K562 (cell line): ENCODE measurements at regions not wholly inside any gene's neighbourhood (a gene's known extent, or its start where the extent isn't known, plus 50 kb on each side); places are given as distances from the start of the nearest gene placed in this dataset.

Experiments used
- ATAC-seq: fragments of 200-7000 bp; cut with Tn5 transposase; 3 replicates; pipeline ENCODE4 v1.9.1; 2020; ENCODE audit warnings: moderate library complexity
- BruUV-seq: library from RNA; stranded (reverse); fragments of 400-500 nt; replicated peaks from 2 replicates; lab custom pipeline; 2021; lab: Mats Ljungman, UMichigan
- CTCF ChIA-PET: fragments of 300-600 bp; formaldehyde crosslinking; extraction: SDS; loops from one replicate; lab custom pipeline; 2021; ENCODE audit warnings: low intra/inter-chr PET ratio; lab: Yijun Ruan, JAX
- POLR2A ChIA-PET: fragments of 300-600, 350-650 bp; sonication (Branson Sonifier 250); formaldehyde crosslinking; extraction: SDS; loops from one replicate; lab custom pipeline; 2021; ENCODE audit warnings: antibody characterized with exemption, inconsistent platforms; lab: Yijun Ruan, JAX
- DNase-seq, 4 experiments: peaks; one replicate each; pipeline versions ENCODE4 v3.0.0 to v3.0.0-alpha.2; 2011 to 2018; ENCODE audit warnings: low spot score in 3 of 4, mixed read lengths in 3 of 4; ENCODE audit errors: extremely low read depth in 1 of 4
- FAIRE-seq: peaks from 2 replicates; lab custom pipeline; 2011; peaks lifted over from hg19 to GRCh38; lab: Jason Lieb, UNC
- H2AFZ ChIP-seq: 2 replicates; pipeline ENCODE4 v1.6.0; 2011; ENCODE audit warnings: low read depth, low read length, control low read depth, inconsistent platforms
- H3K27ac ChIP-seq: fragments of 200-600 bp; 3 replicates; pipeline ENCODE4 v1.8.0; 2011; ENCODE audit warnings: low read depth, mild to moderate bottlenecking, control low read depth, inconsistent platforms, low read length, moderate library complexity, mixed read lengths; ENCODE audit errors: extremely low read depth
- H3K27me3 ChIP-seq, 2 experiments: fragments of 300-600 bp in 1 of 2; 2 replicates in 1 of 2; 3 replicates in 1 of 2; pipeline versions ENCODE4 v1.6.0 to v1.8.0; 2011; ENCODE audit warnings: inconsistent platforms in 2 of 2, low read length in 2 of 2, mild to moderate bottlenecking in 1 of 2, mixed read lengths in 1 of 2, moderate library complexity in 1 of 2; ENCODE audit not compliant: control insufficient read depth in 2 of 2, insufficient read depth in 2 of 2
- H3K36me3 ChIP-seq: fragments of 300-600 bp; 3 replicates; pipeline ENCODE4 v1.8.0; 2011; ENCODE audit warnings: mild to moderate bottlenecking, low read length, inconsistent platforms; ENCODE audit not compliant: control insufficient read depth, insufficient read depth
- H3K4me1 ChIP-seq, 2 experiments: fragments of 200-600 bp in 1 of 2; replicated peaks in 1 of 2; 2 replicates in 1 of 2; 3 replicates in 1 of 2; pipeline versions ENCODE4 v1.5.1 to v1.8.0; 2011; ENCODE audit warnings: inconsistent platforms in 2 of 2, low read length in 2 of 2, mild to moderate bottlenecking in 1 of 2, mixed read lengths in 1 of 2, moderate library complexity in 1 of 2; ENCODE audit not compliant: control insufficient read depth in 2 of 2, insufficient read depth in 2 of 2
- H3K4me2 ChIP-seq: 2 replicates; pipeline ENCODE4 v1.6.1; 2011; ENCODE audit warnings: low read length, control low read depth, inconsistent platforms, mixed read lengths; ENCODE audit not compliant: insufficient read depth
- H3K4me3 ChIP-seq: fragments of 200-600 bp; sonication (generic), shearing (Covaris generic); 2 replicates; pipeline ENCODE4 v1.5.1; 2016; ENCODE audit warnings: control low read depth, inconsistent platforms
- H3K79me2 ChIP-seq: fragments of 200-600 bp; 3 replicates; pipeline ENCODE4 v1.8.0; 2011; ENCODE audit warnings: low read length, inconsistent platforms; ENCODE audit not compliant: control insufficient read depth, insufficient read depth
- H3K9ac ChIP-seq, 2 experiments: 2 replicates each; pipeline versions ENCODE4 v1.6.0 to v1.6.1; 2011; ENCODE audit warnings: low read depth in 2 of 2, low read length in 2 of 2, control low read depth in 1 of 2, inconsistent platforms in 1 of 2, mild to moderate bottlenecking in 1 of 2, mixed read lengths in 1 of 2; ENCODE audit not compliant: insufficient read depth in 1 of 2
- H3K9me1 ChIP-seq: one replicate; pipeline ENCODE4 v1.6.0; 2011; ENCODE audit warnings: inconsistent platforms, mild to moderate bottlenecking, low read length, moderate library complexity; ENCODE audit not compliant: control insufficient read depth, insufficient read depth
- H3K9me3 ChIP-seq: replicated peaks from 2 replicates; pipeline ENCODE4 v1.5.1; 2011; ENCODE audit warnings: low read depth, low read length, inconsistent platforms; ENCODE audit not compliant: control insufficient read depth, insufficient read depth
- H4K20me1 ChIP-seq: replicated peaks from 2 replicates; pipeline ENCODE4 v1.6.1; 2011; ENCODE audit warnings: low read length, inconsistent platforms, mixed read lengths; ENCODE audit not compliant: control insufficient read depth, insufficient read depth
- CBFA2T3 ChIP-seq: fragments of 450-650 bp; IDR thresholded peaks from 2 replicates; pipeline ENCODE4 v1.6.1; 2017
- FOXM1 ChIP-seq, 2 experiments: fragments of 450-650 bp in 1 of 2; sonication (generic) in 1 of 2; formaldehyde crosslinking in 1 of 2; IDR thresholded peaks; 2 replicates each; pipeline versions ENCODE4 v1.6.1 to v1.9.0; 2017 to 2022; ENCODE audit warnings: low read depth in 2 of 2, mild to moderate bottlenecking in 2 of 2, missing genetic modification reagents in 1 of 2, moderate library complexity in 1 of 2
- HDAC8 ChIP-seq: fragments of 450-650 bp; IDR thresholded peaks from 2 replicates; pipeline ENCODE4 v1.6.1; 2016; ENCODE audit warnings: mild to moderate bottlenecking, missing genetic modification characterization, moderate library complexity, missing compliant biosample characterization
- HDGF ChIP-seq: fragments of 450-650 bp; IDR thresholded peaks from 2 replicates; pipeline ENCODE4 v1.6.1; 2016
- KDM4B ChIP-seq, 2 experiments: fragments of 450-650 bp in 1 of 2; sonication (generic) in 1 of 2; IDR thresholded peaks; 2 replicates each; pipeline ENCODE4 v1.6.1; 2016 to 2017; ENCODE audit warnings: borderline replicate concordance in 2 of 2, antibody characterized with exemption in 1 of 2, low read depth in 1 of 2, mild to moderate bottlenecking in 1 of 2
- POLR2H ChIP-seq: IDR thresholded peaks from 2 replicates; pipeline ENCODE4 v1.6.1; 2016; ENCODE audit warnings: missing genetic modification characterization, low read depth, mild to moderate bottlenecking, control low read depth, missing compliant biosample characterization, moderate library complexity
- RBM34 ChIP-seq: fragments of 200-400 bp; formaldehyde crosslinking; IDR thresholded peaks from 2 replicates; pipeline ENCODE4 v1.6.1; 2018; ENCODE audit warnings: low read length, borderline replicate concordance; ENCODE audit not compliant: insufficient read depth
- RNF2 ChIP-seq: sonication (generic); IDR thresholded peaks from 2 replicates; pipeline ENCODE4 v1.6.1; 2016
- SIRT6 ChIP-seq: IDR thresholded peaks from one replicate; pipeline ENCODE4 v1.6.1; 2012; ENCODE audit warnings: low read depth, mild to moderate bottlenecking, control low read depth, inconsistent platforms, low read length, moderate library complexity
- SP2 ChIP-seq: IDR thresholded peaks from 2 replicates; pipeline ENCODE4 v1.6.1; 2011; ENCODE audit warnings: mild to moderate bottlenecking, low read depth, low read length, moderate library complexity; ENCODE audit not compliant: poor library complexity, severe bottlenecking; ENCODE audit errors: extremely low read depth
- SRSF7 ChIP-seq: fragments of 200-400 bp; formaldehyde crosslinking; optimal IDR thresholded peaks from 2 replicates; pipeline ENCODE3; 2017; ENCODE audit warnings: mild to moderate bottlenecking, low read depth, low read length
- TEAD1 ChIP-seq, 2 experiments: fragments of 450-650 bp in 1 of 2; sonication (generic) in 1 of 2; formaldehyde crosslinking; IDR thresholded peaks; 2 replicates each; pipeline versions ENCODE4 v1.4.0 to v1.8.0; 2020 to 2022; ENCODE audit warnings: mild to moderate bottlenecking in 2 of 2, missing genetic modification reagents in 1 of 2
- ZNF134 ChIP-seq: fragments of 250-450 bp; sonication (Bioruptor Pico); conservative IDR thresholded peaks from 2 replicates; pipeline ENCODE4 v1.4.0; 2020
- ZNF316 ChIP-seq: fragments of 450-650 bp; IDR thresholded peaks from 2 replicates; pipeline ENCODE4 v1.6.1; 2016
- WGBS: fragments of 100-300 bp; shearing (Covaris generic); methylation state at CpG from one replicate; pipeline ENCODE4 v1.1.6; 2016; ENCODE audit warnings: low coverage, mixed read lengths; ENCODE audit not compliant: insufficient coverage; ENCODE audit errors: missing lambda C conversion rate; 5-methylcytosine and 5-hydroxymethylcytosine counted together
- in situ Hi-C: fragments of 300-500 bp; cut with MboI; formaldehyde crosslinking; loops from 4 replicates; pipeline ENCODE4 v1.15.0; 2018; ENCODE audit warnings: inconsistent platforms, mixed read lengths
- intact Hi-C: fragments of 100-400 bp; cut with micrococcal nuclease; formaldehyde crosslinking; loops from 2 replicates; pipeline ENCODE4 v1.14.2; 2022
- TF ChIP-seq, protein P1 (sequence below): fragments of 250-450 bp; sonication (Bioruptor Pico); IDR thresholded peaks from 2 replicates; pipeline ENCODE4 v1.8.0; 2021; ENCODE audit warnings: borderline replicate concordance, mild to moderate bottlenecking, moderate library complexity; ENCODE audit not compliant: poor library complexity, severe bottlenecking
- TF ChIP-seq, protein P2 (sequence below): fragments of 250-450 bp; sonication (Bioruptor Pico); IDR thresholded peaks from 2 replicates; pipeline ENCODE4 v1.4.0; 2020; ENCODE audit warnings: mild to moderate bottlenecking, moderate library complexity

DNA sequence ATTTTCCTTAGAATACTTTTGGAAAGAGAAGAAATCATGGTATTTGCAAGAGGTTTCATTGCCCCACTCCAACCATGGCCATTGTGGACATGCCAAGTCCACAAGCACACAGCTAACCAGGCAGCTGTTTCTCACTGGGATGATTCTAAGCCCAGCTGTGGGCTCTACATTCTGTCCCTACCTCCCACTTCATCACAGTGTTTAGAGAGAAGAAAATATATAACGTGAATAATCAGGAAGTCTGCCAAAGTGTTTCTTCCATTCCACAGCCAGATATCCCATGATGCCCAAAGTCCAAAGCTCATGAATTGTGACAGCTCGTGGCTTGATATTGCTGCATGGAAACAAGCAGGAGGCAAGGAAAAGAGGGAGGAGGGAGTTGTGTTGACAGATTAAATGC is 433.7 kb upstream of the GYPC start:
- intact Hi-C loops: no loop called here
- Histone ChIP-seq H3K27me3 (no peaks in the 10 kb centered on the region), H3K27ac (no peak overlapping the region), H3K4me2 (no peak overlapping the region), H3K9me3 (0 out of 2 replicates have a peak, but pooled peaks cover 4% of the 10 kb centered on the region), H3K4me3 (no peak overlapping the region), H3K9ac (no peak overlapping the region)
- WGBS: 19% methylated on average over 2 of the region's 2 CpGs
- no peak for ATAC-seq
- ChIA-PET POLR2A (interaction anchor here (0.6 kb wide), 1 partner anchor 16 kb away, joined by 5 read pairs; no protein-coding TSS in a partner anchor), CTCF (no interaction called here)
- TF ChIP-seq HDAC8 (no peak), FOXM1 (IDR thresholded peaks at IDR 0.05; ENCODE audit: low read depth) (no peak), FOXM1 (CRISPR knock-in tag; IDR thresholded peaks at IDR 0.05; ENCODE audit: low read depth) (no peak), RNF2 (no peak), TEAD1 (CRISPR knock-in tag; IDR thresholded peaks at IDR 0.05) (no peak), KDM4B (IDR thresholded peaks at IDR 0.05; ENCODE audit: borderline replicate concordance in 2 of 2, low read depth in 1 of 2) (no peak), POLR2H (no peak), CBFA2T3 (no peak), ZNF316 (no peak), ZNF134 (CRISPR knock-in tag) (no peak), RBM34 (no peak), HDGF (no peak), SP2 (no peak), SRSF7 (no peak), SIRT6 (no peak)
- TF ChIP-seq, protein P1, sequence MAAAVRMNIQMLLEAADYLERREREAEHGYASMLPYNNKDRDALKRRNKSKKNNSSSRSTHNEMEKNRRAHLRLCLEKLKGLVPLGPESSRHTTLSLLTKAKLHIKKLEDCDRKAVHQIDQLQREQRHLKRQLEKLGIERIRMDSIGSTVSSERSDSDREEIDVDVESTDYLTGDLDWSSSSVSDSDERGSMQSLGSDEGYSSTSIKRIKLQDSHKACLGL (CRISPR knock-in tag): no peak
- TF ChIP-seq, protein P2, sequence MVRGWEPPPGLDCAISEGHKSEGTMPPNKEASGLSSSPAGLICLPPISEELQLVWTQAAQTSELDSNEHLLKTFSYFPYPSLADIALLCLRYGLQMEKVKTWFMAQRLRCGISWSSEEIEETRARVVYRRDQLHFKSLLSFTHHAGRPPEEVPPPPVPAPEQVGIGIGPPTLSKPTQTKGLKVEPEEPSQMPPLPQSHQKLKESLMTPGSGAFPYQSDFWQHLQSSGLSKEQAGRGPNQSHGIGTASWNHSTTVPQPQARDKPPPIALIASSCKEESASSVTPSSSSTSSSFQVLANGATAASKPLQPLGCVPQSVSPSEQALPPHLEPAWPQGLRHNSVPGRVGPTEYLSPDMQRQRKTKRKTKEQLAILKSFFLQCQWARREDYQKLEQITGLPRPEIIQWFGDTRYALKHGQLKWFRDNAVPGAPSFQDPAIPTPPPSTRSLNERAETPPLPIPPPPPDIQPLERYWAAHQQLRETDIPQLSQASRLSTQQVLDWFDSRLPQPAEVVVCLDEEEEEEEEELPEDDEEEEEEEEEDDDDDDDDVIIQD: no peak
- TF ChIP-seq, all 486 proteins: peak for 0
- no peaks in the 10 kb centered on the region for H4K20me1 ChIP-seq
- in situ Hi-C loops: no loop called here
- DNase-seq: no peak
- BruUV-seq: no TSS peak
- no peaks in the 10 kb centered on the region for H3K9me1 ChIP-seq
- FAIRE-seq: no peak
- H3K36me3 ChIP-seq: no peaks in the 10 kb centered on the region
- H3K79me2 ChIP-seq: no peaks in the 10 kb centered on the region
- no peaks in the 10 kb centered on the region; a peak in 1 of 5 replicates for H3K4me1 ChIP-seq
- no peak overlapping the region for H2AFZ ChIP-seq
